B cell (primary cell): ENCODE measurements at regions not wholly inside any gene's neighbourhood (a gene's known extent, or its start where the extent isn't known, plus 50 kb on each side); places are given as distances from the start of the nearest gene placed in this dataset.

Experiments
- ATAC-seq: fragments of 200-7000 bp; cut with Tn5 transposase; one replicate; pipeline ENCODE4 v1.10.0; 2021; ENCODE audit warnings: low read depth, mild to moderate bottlenecking, moderate number of reproducible peaks, moderate library complexity
- CTCF ChIA-PET: fragments of 350-600 bp; sonication (Branson Sonifier 250); formaldehyde crosslinking; loops from one replicate; lab custom pipeline; 2021; ENCODE audit warnings: antibody characterized with exemption, inconsistent platforms; lab: Charles Lee
- POLR2A ChIA-PET: fragments of 350-600 bp; sonication (Branson Sonifier 250); formaldehyde crosslinking; loops from one replicate; lab custom pipeline; 2021; ENCODE audit warnings: antibody characterized with exemption; lab: Charles Lee
- DNase-seq: peaks from one replicate; pipeline ENCODE4 v3.0.0; 2013
- H2AFZ ChIP-seq: 2 replicates; pipeline ENCODE4 v1.6.1; 2012; ENCODE audit warnings: mild to moderate bottlenecking, low read depth, low read length; ENCODE audit not compliant: insufficient read depth, poor library complexity, severe bottlenecking
- H3K27ac ChIP-seq, 2 donors: 1 replicate in 1 of 2; 2 replicates in 1 of 2; pipeline ENCODE4 v1.5.1; 2012 to 2013; ENCODE audit warnings: low read length in 2 of 2, mild to moderate bottlenecking in 2 of 2, moderate library complexity in 1 of 2
- H3K27me3 ChIP-seq, 4 experiments: fragments of 200-600 bp in 1 of 4; sonication (generic) in 1 of 4; replicated peaks in 1 of 4; 1 replicate in 2 of 4; 2 replicates in 2 of 4; pipeline versions ENCODE4 v1.6.1 to v1.7.0; 2013 to 2016; ENCODE audit warnings: low read length in 3 of 4, mild to moderate bottlenecking in 2 of 4, mixed read lengths in 1 of 4, moderate library complexity in 1 of 4; ENCODE audit not compliant: insufficient read depth in 4 of 4, control insufficient read depth in 3 of 4; ENCODE audit errors: control extremely low read depth in 1 of 4
- H3K36me3 ChIP-seq, 2 experiments: replicated peaks in 1 of 2; 1 replicate in 1 of 2; 2 replicates in 1 of 2; pipeline versions ENCODE4 v1.6.1 to v1.7.1; 2013; ENCODE audit warnings: low read length in 1 of 2; ENCODE audit not compliant: insufficient read depth in 2 of 2, control insufficient read depth in 1 of 2; ENCODE audit errors: control extremely low read depth in 1 of 2, extremely low read depth in 1 of 2
- H3K4me1 ChIP-seq, 2 donors: fragments of 200-600 bp in 1 of 2; sonication (generic) in 1 of 2; 1 replicate in 1 of 2; 2 replicates in 1 of 2; pipeline versions ENCODE4 v1.5.1 to v1.6.1; 2013 to 2017; ENCODE audit warnings: low read length in 2 of 2; ENCODE audit not compliant: control insufficient read depth in 2 of 2, insufficient read depth in 2 of 2
- H3K4me2 ChIP-seq: replicated peaks from 2 replicates; pipeline ENCODE3; 2012; ENCODE audit warnings: mild to moderate bottlenecking, low read depth, low read length; ENCODE audit not compliant: poor library complexity, severe bottlenecking
- H3K4me3 ChIP-seq, 5 experiments: fragments of 200-600 bp in 1 of 5; sonication (generic) in 1 of 5; 1 replicate in 3 of 5; 2 replicates in 2 of 5; pipeline versions ENCODE4 v1.5.1 to v1.7.0; 2011 to 2016; ENCODE audit warnings: low read length in 4 of 5, mild to moderate bottlenecking in 4 of 5, low read depth in 2 of 5, control low read depth in 1 of 5, moderate library complexity in 1 of 5; ENCODE audit not compliant: insufficient read depth in 1 of 5; ENCODE audit errors: control extremely low read depth in 1 of 5, extremely low read depth in 1 of 5
- H3K79me2 ChIP-seq: fragments of 200-600 bp; sonication (generic); one replicate; pipeline ENCODE4 v1.6.0; 2016; ENCODE audit warnings: low read length; ENCODE audit not compliant: control insufficient read depth, insufficient read depth
- H3K9ac ChIP-seq: fragments of 200-600 bp; sonication (generic); 2 replicates; pipeline ENCODE4 v1.6.1; 2017; ENCODE audit warnings: mild to moderate bottlenecking, low read length, moderate library complexity
- H3K9me3 ChIP-seq, 3 donors: one replicate each; pipeline versions ENCODE4 v1.6.1 to v1.7.1; 2013; ENCODE audit warnings: low read length in 2 of 3; ENCODE audit not compliant: control insufficient read depth in 2 of 3, insufficient read depth in 1 of 3; ENCODE audit errors: control extremely low read depth in 1 of 3
- H4K20me1 ChIP-seq: 2 replicates; pipeline ENCODE4 v1.6.0; 2012; ENCODE audit warnings: mild to moderate bottlenecking, low read length; ENCODE audit not compliant: insufficient read depth, control insufficient read depth, poor library complexity, severe bottlenecking
- H3K27ac Mint-ChIP-seq: one replicate; pipeline ENCODE4 v1.8.0; 2021; ENCODE audit warnings: mixed read lengths
- H3K27me3 Mint-ChIP-seq: one replicate; pipeline ENCODE4 v1.8.0; 2021; ENCODE audit warnings: mixed read lengths
- H3K4me1 Mint-ChIP-seq: one replicate; pipeline ENCODE4 v1.8.0; 2021; ENCODE audit warnings: mixed read lengths
- H3K4me3 Mint-ChIP-seq: one replicate; pipeline ENCODE4 v1.8.0; 2021; ENCODE audit warnings: mixed read lengths
- H3K9me3 Mint-ChIP-seq: one replicate; pipeline ENCODE4 v1.8.0; 2022; ENCODE audit warnings: mixed read lengths; ENCODE audit not compliant: insufficient read depth
- CTCF ChIP-seq: fragments of 200-600 bp; IDR thresholded peaks from one replicate; pipeline ENCODE4 v1.8.0; 2022; ENCODE audit warnings: antibody characterized with exemption, mild to moderate bottlenecking
- EZH2 ChIP-seq: IDR thresholded peaks from 2 replicates; pipeline ENCODE4 v1.6.1; 2012; ENCODE audit warnings: borderline replicate concordance, low read depth, mild to moderate bottlenecking, moderate library complexity, low read length; ENCODE audit not compliant: insufficient read depth, poor library complexity, severe bottlenecking
- WGBS: methylation state at CpG from one replicate; pipeline ENCODE4 v1.1.5; 2013; ENCODE audit warnings: missing lambda C conversion rate; ENCODE audit not compliant: insufficient coverage; 5-methylcytosine and 5-hydroxymethylcytosine counted together
- intact Hi-C: fragments of 100-400 bp; cut with micrococcal nuclease; formaldehyde crosslinking; loops from one replicate; pipeline ENCODE4 v1.10.0; 2022

- no peak overlapping the region for H3K9ac ChIP-seq
- H3K9me3 Mint-ChIP-seq = no peaks in the 10 kb centered on the region
These were observed 453.3 kb downstream of the TSHZ3 start for GRCh38 chr19:30895946-30896345.

DNA sequence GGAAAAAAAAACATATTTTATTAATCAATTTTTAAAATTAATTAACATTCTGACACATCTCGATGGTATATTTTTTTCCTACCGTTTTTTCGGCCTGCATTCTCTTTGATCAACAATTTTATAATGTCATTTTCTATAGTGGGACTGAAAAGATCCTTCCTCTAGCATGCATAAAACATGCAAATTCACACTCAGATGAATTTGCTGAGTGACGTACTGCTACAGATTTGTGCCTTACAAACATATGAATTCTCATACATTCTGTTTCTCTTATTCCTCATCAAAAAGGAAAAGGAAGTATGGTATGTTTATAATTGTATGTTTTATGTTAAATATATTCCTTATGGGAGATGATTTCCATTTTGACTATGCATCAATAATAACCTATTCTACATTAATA is 458.2 kb downstream of the TSHZ3 start:
- DNase-seq (no peak), ATAC-seq (no peak)
- Histone ChIP-seq H3K9ac (no peak overlapping the region), H3K79me2 (no peaks in the 10 kb centered on the region), H3K27ac (no peak overlapping the region), H4K20me1 (no peaks in the 10 kb centered on the region), H3K9me3 (peaks cover 0 to 8% (median 0%) of the 10 kb centered on the region in 3 donors), H3K27me3 (no peaks in the 10 kb centered on the region), H3K36me3 (no peaks in the 10 kb centered on the region), H3K4me2 (no peak overlapping the region), H3K4me1 (no peaks in the 10 kb centered on the region), H2AFZ (no peak overlapping the region), H3K4me3 (no peak overlapping the region)
- intact Hi-C loops = no loop called here
- Mint-ChIP-seq H3K4me1 (no peaks in the 10 kb centered on the region), H3K4me3 (no peak overlapping the region), H3K9me3 (no peaks in the 10 kb centered on the region), H3K27me3 (no peaks in the 10 kb centered on the region), H3K27ac (no peak overlapping the region)
- ChIA-PET CTCF (no interaction called here), POLR2A (no interaction called here)
- WGBS = no CpG with 5 or more reads among the region's 4 CpGs
- TF ChIP-seq EZH2 = no peak
- no peak for TF ChIP-seq CTCF

More at GRCh38 chr19:30895946-30896345, 453.3 kb downstream of the TSHZ3 start:
- ChIA-PET CTCF (no interaction called here), POLR2A (no interaction called here)
- Mint-ChIP-seq H3K27me3 (no peaks in the 10 kb centered on the region), H3K4me3 (no peak overlapping the region), H3K27ac (no peak overlapping the region), H3K4me1 (no peaks in the 10 kb centered on the region)
- Histone ChIP-seq H3K4me1 (no peaks in the 10 kb centered on the region), H4K20me1 (no peaks in the 10 kb centered on the region), H3K4me2 (no peak overlapping the region), H3K27ac (no peak overlapping the region), H2AFZ (no peak overlapping the region), H3K9me3 (peaks cover 0 to 10% (median 0%) of the 10 kb centered on the region in 3 donors), H3K79me2 (no peaks in the 10 kb centered on the region), H3K36me3 (no peaks in the 10 kb centered on the region), H3K27me3 (no peaks in the 10 kb centered on the region), H3K4me3 (no peak overlapping the region)
- no peak for ATAC-seq
- WGBS = 70% methylated on average over 2 of the region's 3 CpGs
- DNase-seq = no peak
- intact Hi-C loops = no loop called here
- TF ChIP-seq CTCF = no peak
- no peak for TF ChIP-seq EZH2
